H1 (cell line): ENCODE measurements at regions not wholly inside any gene's neighbourhood (a gene's known extent, or its start where the extent isn't known, plus 50 kb on each side); places are given as distances from the start of the nearest gene placed in this dataset.

Experiments used
- CTCF ChIA-PET: fragments of 300-600 bp; sonication (Branson Sonifier 250); formaldehyde crosslinking; loops from one replicate; lab custom pipeline; 2021; ENCODE audit not compliant: partially characterized antibody; lab: Charles Lee
- POLR2A ChIA-PET: fragments of 300-600 bp; sonication (Branson Sonifier 250); formaldehyde crosslinking; loops from one replicate; lab custom pipeline; 2021; ENCODE audit warnings: inconsistent platforms; ENCODE audit not compliant: partially characterized antibody; lab: Charles Lee
- DNase-seq, 2 experiments: peaks; one replicate each; pipeline versions ENCODE4 v3.0.0 to v3.0.0-alpha.2; 2010 to 2022; ENCODE audit warnings: low spot score in 2 of 2, low read depth in 1 of 2, mixed read lengths in 1 of 2
- FAIRE-seq: peaks from 2 replicates; lab custom pipeline; 2011; peaks lifted over from hg19 to GRCh38; lab: Jason Lieb, UNC
- H2AFZ ChIP-seq: 2 replicates; pipeline ENCODE4 v1.8.1; 2012; ENCODE audit warnings: low read length, inconsistent platforms
- H2AK5ac ChIP-seq: 2 replicates; pipeline ENCODE4 v1.6.1; 2013; ENCODE audit warnings: low read depth, low read length
- H2BK120ac ChIP-seq: replicated peaks from 2 replicates; pipeline ENCODE3; 2013; ENCODE audit warnings: low read depth, low read length, inconsistent platforms
- H2BK12ac ChIP-seq: 2 replicates; pipeline ENCODE4 v1.6.1; 2013; ENCODE audit warnings: low read depth, low read length
- H2BK15ac ChIP-seq: 2 replicates; pipeline ENCODE4 v1.6.1; 2013; ENCODE audit warnings: low read length
- H2BK20ac ChIP-seq: 2 replicates; pipeline ENCODE4 v1.6.1; 2013; ENCODE audit warnings: low read length
- H2BK5ac ChIP-seq: 2 replicates; pipeline ENCODE4 v1.6.1; 2013; ENCODE audit warnings: low read depth, low read length
- H3K14ac ChIP-seq: 2 replicates; pipeline ENCODE4 v1.6.1; 2013; ENCODE audit warnings: inconsistent platforms; ENCODE audit not compliant: insufficient read length
- H3K18ac ChIP-seq: 2 replicates; pipeline ENCODE4 v1.6.1; 2013; ENCODE audit warnings: low read length; ENCODE audit errors: extremely low read depth
- H3K23ac ChIP-seq: 2 replicates; pipeline ENCODE4 v1.6.1; 2013; ENCODE audit warnings: inconsistent platforms; ENCODE audit not compliant: insufficient read length
- H3K23me2 ChIP-seq: 2 replicates; pipeline ENCODE4 v1.6.1; 2013; ENCODE audit warnings: low read depth, low read length
- H3K27ac ChIP-seq: 2 replicates; pipeline ENCODE4 v1.6.1; 2011; ENCODE audit warnings: low read depth, low read length, inconsistent platforms
- H3K27me3 ChIP-seq, 4 experiments: replicated peaks in 1 of 4; 1 replicate in 1 of 4; 2 replicates in 3 of 4; pipeline versions ENCODE4 v1.6.1 to v1.8.1; 2011 to 2013; ENCODE audit warnings: low read length in 3 of 4, mild to moderate bottlenecking in 3 of 4, inconsistent platforms in 2 of 4, mixed read lengths in 2 of 4, moderate library complexity in 1 of 4; ENCODE audit not compliant: control insufficient read depth in 3 of 4, insufficient read depth in 3 of 4; ENCODE audit errors: extremely low read depth in 1 of 4
- H3K36me3 ChIP-seq, 4 experiments: 2 replicates each; pipeline versions ENCODE4 v1.6.1 to v1.8.1; 2011 to 2013; ENCODE audit warnings: mild to moderate bottlenecking in 4 of 4, low read length in 3 of 4, moderate library complexity in 2 of 4, control low read depth in 1 of 4, inconsistent platforms in 1 of 4; ENCODE audit not compliant: insufficient read depth in 4 of 4, control insufficient read depth in 2 of 4
- H3K4ac ChIP-seq: replicated peaks from 2 replicates; pipeline ENCODE3; 2013; ENCODE audit warnings: low read length, low read depth, mixed read lengths, inconsistent platforms; ENCODE audit not compliant: insufficient read length
- H3K4me1 ChIP-seq, 4 experiments: replicated peaks in 1 of 4; 1 replicate in 1 of 4; 2 replicates in 3 of 4; pipeline versions ENCODE4 v1.6.1 to v1.8.1; 2011 to 2013; ENCODE audit warnings: low read length in 3 of 4, inconsistent platforms in 2 of 4, mixed read lengths in 1 of 4; ENCODE audit not compliant: insufficient read depth in 4 of 4, control insufficient read depth in 3 of 4
- H3K4me2 ChIP-seq, 2 experiments: 2 replicates each; pipeline versions ENCODE4 v1.6.1 to v1.8.1; 2011 to 2013; ENCODE audit warnings: low read depth in 2 of 2, low read length in 2 of 2, control low read depth in 1 of 2, inconsistent platforms in 1 of 2, mild to moderate bottlenecking in 1 of 2; ENCODE audit not compliant: insufficient read depth in 1 of 2
- H3K4me3 ChIP-seq, 4 experiments: fragments of 200-600, 300-600 bp in 1 of 4; sonication (generic), shearing (Covaris generic), sonication (Bioruptor Twin) in 1 of 4; 2 replicates each; pipeline versions ENCODE4 v1.5.1 to v1.8.1; 2011 to 2016; ENCODE audit warnings: low read length in 4 of 4, low read depth in 3 of 4, control low read depth in 2 of 4, inconsistent platforms in 2 of 4, mild to moderate bottlenecking in 2 of 4, mixed read lengths in 1 of 4, moderate library complexity in 1 of 4; ENCODE audit not compliant: insufficient read depth in 2 of 4; ENCODE audit errors: extremely low read depth in 1 of 4
- H3K56ac ChIP-seq: replicated peaks from 2 replicates; pipeline ENCODE3; 2013; ENCODE audit warnings: low read depth, mild to moderate bottlenecking, mixed read lengths, low read length, inconsistent platforms; ENCODE audit not compliant: insufficient read length
- H3K79me1 ChIP-seq: 2 replicates; pipeline ENCODE4 v1.6.1; 2013; ENCODE audit warnings: low read depth, low read length, control low read depth
- H3K79me2 ChIP-seq, 2 experiments: 2 replicates each; pipeline versions ENCODE4 v1.6.1 to v1.8.1; 2012 to 2013; ENCODE audit warnings: low read length in 2 of 2, mild to moderate bottlenecking in 2 of 2, inconsistent platforms in 1 of 2; ENCODE audit not compliant: insufficient read depth in 2 of 2, control insufficient read depth in 1 of 2
- H3K9ac ChIP-seq, 4 experiments: replicated peaks in 1 of 4; 1 replicate in 1 of 4; 2 replicates in 3 of 4; pipeline versions ENCODE4 v1.6.1 to v1.8.1; 2011 to 2013; ENCODE audit warnings: low read depth in 3 of 4, low read length in 3 of 4, control low read depth in 2 of 4, mild to moderate bottlenecking in 2 of 4, moderate library complexity in 2 of 4, inconsistent platforms in 1 of 4; ENCODE audit errors: extremely low read depth in 1 of 4
- H3K9me3 ChIP-seq, 2 experiments: 2 replicates each; pipeline versions ENCODE4 v1.6.1 to v1.8.1; 2012 to 2013; ENCODE audit warnings: mild to moderate bottlenecking in 2 of 2, moderate library complexity in 2 of 2, control low read depth in 1 of 2, inconsistent platforms in 1 of 2, low read depth in 1 of 2, low read length in 1 of 2, mixed read lengths in 1 of 2; ENCODE audit not compliant: insufficient read depth in 2 of 2
- H4K20me1 ChIP-seq, 2 experiments: replicated peaks in 1 of 2; 2 replicates each; pipeline versions ENCODE3 to v1.8.1; 2011 to 2013; ENCODE audit warnings: inconsistent platforms in 2 of 2, low read length in 2 of 2, mild to moderate bottlenecking in 1 of 2; ENCODE audit not compliant: insufficient read depth in 2 of 2, control insufficient read depth in 1 of 2
- H4K5ac ChIP-seq: 2 replicates; pipeline ENCODE4 v1.6.1; 2013; ENCODE audit warnings: low read length, low read depth, mixed read lengths, inconsistent platforms; ENCODE audit not compliant: insufficient read length
- H4K8ac ChIP-seq: 2 replicates; pipeline ENCODE4 v1.8.0; 2013; ENCODE audit warnings: mild to moderate bottlenecking, moderate library complexity, low read length, inconsistent platforms; ENCODE audit not compliant: insufficient read depth; ENCODE audit errors: extremely low read depth
- H4K91ac ChIP-seq: replicated peaks from 2 replicates; pipeline ENCODE3; 2013; ENCODE audit warnings: low read length, mixed read lengths, inconsistent platforms; ENCODE audit not compliant: insufficient read length
- JUN ChIP-seq: IDR thresholded peaks from 2 replicates; pipeline ENCODE4 v1.6.1; 2011; ENCODE audit warnings: low read depth, mild to moderate bottlenecking, improper control_type of control experiment, low read length
- KDM5A ChIP-seq: fragments of 200-600 bp; IDR thresholded peaks from 2 replicates; pipeline ENCODE4 v1.7.1; 2012; ENCODE audit warnings: mild to moderate bottlenecking, low read length, inconsistent platforms, mixed read lengths
- POLR2AphosphoS5 ChIP-seq: IDR thresholded peaks from 2 replicates; pipeline ENCODE4 v1.6.1; 2011; ENCODE audit warnings: low read depth, low read length
- TCF12 ChIP-seq: IDR thresholded peaks from 2 replicates; pipeline ENCODE4 v1.6.1; 2011; ENCODE audit warnings: low read depth, mild to moderate bottlenecking, low read length
- WGBS, 2 experiments: shearing (Covaris generic) in 1 of 2; methylation state at CpG; one replicate each; pipeline versions ENCODE4 v1.1.6 to v1.1.7; 2013 to 2015; ENCODE audit warnings: low lambda C conversion rate in 2 of 2, mixed read lengths in 2 of 2, inconsistent platforms in 1 of 2, low coverage in 1 of 2, missing lambda C conversion rate in 1 of 2; ENCODE audit not compliant: insufficient replicate concordance in 2 of 2, insufficient coverage in 1 of 2, insufficient read length in 1 of 2; ENCODE audit errors: extremely low coverage in 1 of 2, missing lambda C conversion rate in 1 of 2; 5-methylcytosine and 5-hydroxymethylcytosine counted together

- no peak for DNase-seq
- H4K20me1 ChIP-seq, result no peaks in the 10 kb centered on the region
- no peak overlapping the region for H2BK15ac ChIP-seq
- no peak overlapping the region for H4K8ac ChIP-seq
- no peaks in the 10 kb centered on the region; a peak in 1 of 8 replicates for H3K36me3 ChIP-seq
- H2AK5ac ChIP-seq, result no peak overlapping the region
- peak; percentile 19 for FAIRE-seq
- ChIA-PET POLR2A (no interaction called here), CTCF (no interaction called here)
- H3K79me1 ChIP-seq, result no peaks in the 10 kb centered on the region
- H4K5ac ChIP-seq, result no peak overlapping the region
- no peak overlapping the region for H4K91ac ChIP-seq
- no peak overlapping the region for H3K56ac ChIP-seq
- no peak for TF ChIP-seq TCF12
- TF ChIP-seq KDM5A, result no peak
- no peak for TF ChIP-seq JUN
- no peak for TF ChIP-seq POLR2AphosphoS5
- TF ChIP-seq, all 59 proteins: peak for 0
- H3K9me3 ChIP-seq, result no peaks in the 10 kb centered on the region
- no peak overlapping the region for H3K23ac ChIP-seq
- WGBS, 2 experiments, result 95% methylated on average over 8 of the region's 8 CpGs; no CpG with 5 or more reads in 1 of the 2 experiments
- H3K4ac ChIP-seq, result no peak overlapping the region
- H3K27ac ChIP-seq, result no peak overlapping the region
- no peak overlapping the region for H3K18ac ChIP-seq
- no peak overlapping the region for H2BK5ac ChIP-seq
- no peaks in the 10 kb centered on the region for H3K27me3 ChIP-seq
- no peak overlapping the region for H2BK20ac ChIP-seq
- H3K4me3 ChIP-seq, result no peak overlapping the region
- H3K79me2 ChIP-seq, result no peaks in the 10 kb centered on the region
- H2BK12ac ChIP-seq, result no peak overlapping the region
- H3K4me1 ChIP-seq, result no peaks in the 10 kb centered on the region
- no peak overlapping the region for H3K4me2 ChIP-seq
- H3K14ac ChIP-seq, result no peak overlapping the region
- no peak overlapping the region for H2AFZ ChIP-seq
- H3K23me2 ChIP-seq, result no peaks in the 10 kb centered on the region
- H2BK120ac ChIP-seq, result no peak overlapping the region
- H3K9ac ChIP-seq, result no peak overlapping the region
These were observed 67.4 kb upstream of the UGT2B10 start for GRCh38 chr4:68748181-68748991.
